Endodermal cell (in vitro differentiated cells): ENCODE measurements at regions not wholly inside any gene's neighbourhood (a gene's known extent, or its start where the extent isn't known, plus 50 kb on each side); places are given as distances from the start of the nearest gene placed in this dataset.

ENCODE experiments used
- DNase-seq: peaks from one replicate; pipeline ENCODE4 v3.0.0-alpha.2; 2017
- H3K27ac ChIP-seq: 2 replicates; pipeline ENCODE4 v1.5.1; 2013; ENCODE audit warnings: mild to moderate bottlenecking, low read depth, low read length, moderate library complexity
- H3K27me3 ChIP-seq: 2 replicates; pipeline ENCODE4 v1.6.1; 2013; ENCODE audit warnings: mild to moderate bottlenecking, low read length, moderate library complexity; ENCODE audit not compliant: insufficient read depth, control insufficient read depth, poor library complexity, severe bottlenecking
- H3K36me3 ChIP-seq: 2 replicates; pipeline ENCODE4 v1.7.0; 2013; ENCODE audit warnings: mild to moderate bottlenecking, low read length, moderate library complexity; ENCODE audit not compliant: control insufficient read depth, insufficient read depth
- H3K4me1 ChIP-seq: one replicate; pipeline ENCODE4 v1.7.0; 2013; ENCODE audit warnings: low read length; ENCODE audit not compliant: control insufficient read depth, insufficient read depth
- H3K4me3 ChIP-seq: 2 replicates; pipeline ENCODE4 v1.5.1; 2013; ENCODE audit warnings: mild to moderate bottlenecking, low read length, moderate library complexity
- H3K9ac ChIP-seq: 2 replicates; pipeline ENCODE4 v1.6.1; 2013; ENCODE audit warnings: mild to moderate bottlenecking, low read length, moderate library complexity; ENCODE audit not compliant: poor library complexity, severe bottlenecking; ENCODE audit errors: extremely low read depth
- H3K9me3 ChIP-seq: 2 replicates; pipeline ENCODE4 v1.6.1; 2013; ENCODE audit warnings: mild to moderate bottlenecking, low read length, moderate library complexity; ENCODE audit not compliant: control insufficient read depth
- H3K27ac Mint-ChIP-seq: 2 replicates; pipeline ENCODE4 v1.8.0; 2020; ENCODE audit warnings: mixed read lengths
- H3K27me3 Mint-ChIP-seq: 2 replicates; pipeline ENCODE4 v1.8.0; 2021; ENCODE audit warnings: mild to moderate bottlenecking, mixed read lengths; ENCODE audit not compliant: insufficient read depth
- H3K36me3 Mint-ChIP-seq: 2 replicates; pipeline ENCODE4 v1.8.0; 2020; ENCODE audit warnings: low read depth, mixed read lengths
- H3K4me1 Mint-ChIP-seq: 2 replicates; pipeline ENCODE4 v1.8.0; 2020; ENCODE audit warnings: mixed read lengths
- H3K4me3 Mint-ChIP-seq: 2 replicates; pipeline ENCODE4 v1.8.0; 2020; ENCODE audit warnings: mild to moderate bottlenecking, moderate library complexity, mixed read lengths
- H3K9me3 Mint-ChIP-seq: 2 replicates; pipeline ENCODE4 v1.8.0; 2020; ENCODE audit warnings: mild to moderate bottlenecking, mixed read lengths
- WGBS, 2 experiments: methylation state at CpG; one replicate each; pipeline versions ENCODE4 v1.1.5 to v1.1.7; 2013; ENCODE audit warnings: missing lambda C conversion rate in 2 of 2, mixed read lengths in 1 of 2; ENCODE audit not compliant: insufficient coverage in 1 of 2, insufficient read length in 1 of 2; 5-methylcytosine and 5-hydroxymethylcytosine counted together
- TF ChIP-seq, protein P1 (sequence below): fragments of 200-600 bp; sonication (generic); conservative IDR thresholded peaks from 2 replicates; pipeline ENCODE4 v1.5.0; 2021; ENCODE audit warnings: antibody characterized with exemption, mild to moderate bottlenecking

DNA sequence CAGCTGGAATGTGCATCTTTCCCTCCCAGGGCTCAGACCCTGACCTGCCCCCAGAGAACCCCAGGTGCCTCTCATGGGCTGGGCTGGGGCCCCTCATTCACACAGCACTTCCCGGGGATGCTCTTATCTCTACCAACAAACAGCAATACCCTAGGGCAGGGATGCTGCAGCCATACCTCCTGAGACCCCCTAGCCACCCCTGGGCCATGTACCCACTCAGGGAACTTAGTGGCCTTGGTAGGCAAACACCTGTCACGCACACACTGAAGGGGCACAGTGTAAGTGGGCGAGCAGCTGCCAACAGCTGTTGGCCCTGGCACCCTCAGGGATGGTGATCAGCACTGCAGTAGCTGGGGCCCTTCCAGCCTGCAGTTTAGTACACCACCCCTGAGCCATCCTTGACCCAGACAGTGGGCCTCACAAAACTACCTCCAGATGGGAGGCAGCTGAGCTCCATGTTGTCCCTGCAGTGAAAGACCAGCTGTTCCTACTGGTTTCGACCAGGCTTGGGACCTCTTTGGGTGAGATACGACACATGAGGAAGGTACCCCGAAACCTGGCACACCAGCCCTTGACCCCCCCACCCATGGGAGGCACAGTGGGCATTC is 1723.6 kb downstream of the TP53TG3F start:
- no peak overlapping the region for H3K4me3 Mint-ChIP-seq
- H3K9me3 Mint-ChIP-seq, result peaks cover 87% of the 10 kb centered on the region
- TF ChIP-seq, protein P1, sequence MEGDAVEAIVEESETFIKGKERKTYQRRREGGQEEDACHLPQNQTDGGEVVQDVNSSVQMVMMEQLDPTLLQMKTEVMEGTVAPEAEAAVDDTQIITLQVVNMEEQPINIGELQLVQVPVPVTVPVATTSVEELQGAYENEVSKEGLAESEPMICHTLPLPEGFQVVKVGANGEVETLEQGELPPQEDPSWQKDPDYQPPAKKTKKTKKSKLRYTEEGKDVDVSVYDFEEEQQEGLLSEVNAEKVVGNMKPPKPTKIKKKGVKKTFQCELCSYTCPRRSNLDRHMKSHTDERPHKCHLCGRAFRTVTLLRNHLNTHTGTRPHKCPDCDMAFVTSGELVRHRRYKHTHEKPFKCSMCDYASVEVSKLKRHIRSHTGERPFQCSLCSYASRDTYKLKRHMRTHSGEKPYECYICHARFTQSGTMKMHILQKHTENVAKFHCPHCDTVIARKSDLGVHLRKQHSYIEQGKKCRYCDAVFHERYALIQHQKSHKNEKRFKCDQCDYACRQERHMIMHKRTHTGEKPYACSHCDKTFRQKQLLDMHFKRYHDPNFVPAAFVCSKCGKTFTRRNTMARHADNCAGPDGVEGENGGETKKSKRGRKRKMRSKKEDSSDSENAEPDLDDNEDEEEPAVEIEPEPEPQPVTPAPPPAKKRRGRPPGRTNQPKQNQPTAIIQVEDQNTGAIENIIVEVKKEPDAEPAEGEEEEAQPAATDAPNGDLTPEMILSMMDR, result no peak
- no peak overlapping the region for H3K27ac Mint-ChIP-seq
- H3K4me1 Mint-ChIP-seq, result no peaks in the 10 kb centered on the region
- 76 to 90% methylated on average over 2 to 6 of the region's 6 CpGs for WGBS, 2 experiments
- Histone ChIP-seq H3K4me3 (no peak overlapping the region), H3K9ac (no peak overlapping the region), H3K9me3 (peaks cover 79% of the 10 kb centered on the region), H3K27me3 (no peaks in the 10 kb centered on the region), H3K27ac (no peak overlapping the region), H3K4me1 (no peaks in the 10 kb centered on the region), H3K36me3 (no peaks in the 10 kb centered on the region)
- no peak for DNase-seq
- H3K36me3 Mint-ChIP-seq, result peaks cover 4% of the 10 kb centered on the region
- H3K27me3 Mint-ChIP-seq, result no peaks in the 10 kb centered on the region

DNA sequence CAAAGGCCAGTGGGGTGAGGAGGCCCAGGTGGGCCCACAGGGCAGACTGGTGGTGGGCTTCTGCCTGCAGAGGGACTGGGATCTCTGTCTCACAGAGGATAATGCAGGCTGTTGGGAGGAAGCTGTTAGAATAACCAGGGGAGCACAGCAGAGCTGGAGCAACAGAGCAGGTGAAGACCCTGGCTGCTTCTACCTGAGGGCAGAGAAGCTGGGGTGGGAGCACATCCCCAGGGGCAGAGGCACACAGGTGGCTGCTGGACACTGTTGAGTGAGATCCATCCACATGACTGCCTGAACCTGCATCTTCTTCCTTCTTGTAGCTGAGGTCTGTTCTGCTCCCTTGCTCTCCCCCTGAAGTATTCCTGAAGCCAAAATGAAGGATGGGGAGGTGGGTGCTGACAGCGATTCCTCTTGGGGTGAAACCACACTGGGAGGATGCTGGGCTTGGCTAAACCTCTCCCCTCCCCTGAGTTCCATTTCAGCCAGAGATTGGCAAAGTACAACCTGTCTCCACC is 1725.0 kb downstream of the TP53TG3F start:
- Histone ChIP-seq H3K9ac (no peak overlapping the region), H3K4me3 (no peak overlapping the region), H3K4me1 (no peaks in the 10 kb centered on the region), H3K27ac (no peak overlapping the region), H3K9me3 (peaks cover 82% of the 10 kb centered on the region), H3K36me3 (no peaks in the 10 kb centered on the region), H3K27me3 (no peaks in the 10 kb centered on the region)
- peaks cover 93% of the 10 kb centered on the region for H3K9me3 Mint-ChIP-seq
- 40 to 87% methylated on average over 1 of the region's 1 CpG for WGBS, 2 experiments
- H3K27me3 Mint-ChIP-seq, result no peaks in the 10 kb centered on the region
- H3K4me1 Mint-ChIP-seq, result no peaks in the 10 kb centered on the region
- H3K4me3 Mint-ChIP-seq, result no peak overlapping the region
- peaks cover 4% of the 10 kb centered on the region for H3K36me3 Mint-ChIP-seq
- DNase-seq, result no peak
- no peak overlapping the region for H3K27ac Mint-ChIP-seq
- TF ChIP-seq, protein P1, result no peak

DNA sequence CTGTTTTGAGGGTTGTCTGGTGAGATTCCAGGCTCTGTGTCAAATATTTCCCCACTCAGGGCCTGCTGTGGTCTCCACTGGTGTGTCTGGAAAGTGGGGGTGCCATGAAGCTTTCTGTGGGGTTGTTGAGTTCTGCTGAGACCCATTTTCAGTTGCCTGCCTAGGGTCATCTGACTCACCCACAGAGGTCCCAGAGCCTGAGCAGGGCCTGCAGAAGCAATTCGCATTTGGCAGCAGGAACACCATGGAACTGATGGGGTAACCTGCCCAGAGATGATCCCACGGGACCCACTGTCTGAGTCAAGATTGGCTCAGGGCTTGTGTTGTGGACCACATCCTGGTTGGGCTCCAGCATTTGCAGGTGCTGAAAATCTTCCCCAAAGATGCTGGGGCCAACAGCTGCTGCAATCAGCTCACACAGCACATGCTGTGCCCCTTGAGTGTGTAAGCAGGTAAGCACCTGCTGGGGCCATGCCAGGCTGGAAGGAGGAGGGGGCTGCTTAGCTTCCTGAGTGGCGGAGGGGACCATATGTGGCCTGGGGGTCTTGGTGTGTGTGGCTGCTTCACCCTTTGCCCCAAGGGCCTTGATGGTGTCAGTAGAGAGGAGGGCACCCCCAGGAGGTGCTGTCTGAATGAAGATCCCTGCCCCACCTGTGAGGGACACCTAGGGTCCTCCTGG is 1726.1 kb downstream of the TP53TG3F start:
- peaks cover 93% of the 10 kb centered on the region for H3K9me3 Mint-ChIP-seq
- no peak overlapping the region for H3K9ac ChIP-seq
- no peak overlapping the region for H3K4me3 ChIP-seq
- no peaks in the 10 kb centered on the region for H3K36me3 ChIP-seq
- peaks cover 4% of the 10 kb centered on the region for H3K36me3 Mint-ChIP-seq
- 57 to 60% methylated on average over 3 of the region's 3 CpGs for WGBS, 2 experiments
- TF ChIP-seq, protein P1, result no peak
- H3K27me3 ChIP-seq, result no peaks in the 10 kb centered on the region
- no peak overlapping the region for H3K27ac Mint-ChIP-seq
- H3K27ac ChIP-seq, result no peak overlapping the region
- H3K4me3 Mint-ChIP-seq, result no peak overlapping the region
- H3K9me3 ChIP-seq, result peaks cover 80% of the 10 kb centered on the region
- H3K27me3 Mint-ChIP-seq, result no peaks in the 10 kb centered on the region
- H3K4me1 ChIP-seq, result no peaks in the 10 kb centered on the region
- DNase-seq, result no peak
- H3K4me1 Mint-ChIP-seq, result no peaks in the 10 kb centered on the region
